SK-N-MC (cell line): ENCODE measurements at regions not wholly inside any gene's neighbourhood (a gene's known extent, or its start where the extent isn't known, plus 50 kb on each side); places are given as distances from the start of the nearest gene placed in this dataset.

Experiments used
- EZH2 ChIP-seq: fragments of 200-600 bp; sonication (generic); IDR thresholded peaks from one replicate; pipeline ENCODE4 v1.6.1; 2017; ENCODE audit warnings: antibody characterized with exemption
- POLR2AphosphoS5 ChIP-seq: IDR thresholded peaks from 2 replicates; pipeline ENCODE4 v1.6.1; 2012; ENCODE audit warnings: mild to moderate bottlenecking, low read depth, low read length, borderline replicate concordance

DNA sequence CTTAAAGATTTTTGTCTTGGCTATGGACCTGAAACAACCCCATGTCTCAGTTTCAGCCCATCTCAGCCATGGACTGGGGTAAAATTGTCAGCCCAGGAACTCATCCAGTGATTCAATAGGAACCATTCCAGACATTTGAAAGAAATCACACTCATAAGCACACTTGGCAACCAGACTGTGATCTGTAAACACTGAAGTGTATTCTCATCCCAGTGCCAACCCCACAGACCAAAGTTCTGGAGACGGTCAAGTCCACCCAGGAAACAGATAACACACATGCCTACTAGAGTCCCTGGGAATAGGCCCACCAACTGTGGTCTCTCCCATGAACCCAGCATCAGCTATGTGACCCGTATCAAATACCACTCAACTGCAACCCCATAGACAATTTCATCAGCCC is 804.6 kb downstream of the TRHDE start:
- TF ChIP-seq POLR2AphosphoS5 (no peak), EZH2 (no peak)
